WERI-Rb-1 (cell line): ENCODE measurements at regions not wholly inside any gene's neighbourhood (a gene's known extent, or its start where the extent isn't known, plus 50 kb on each side); places are given as distances from the start of the nearest gene placed in this dataset.

Source experiments
- DNase-seq: peaks from one replicate; pipeline ENCODE4 v3.0.0-alpha.2; 2020
- H3K27ac ChIP-seq: fragments of 250-450 bp; sonication (Bioruptor Pico); 2 replicates; pipeline ENCODE4 v1.5.1; 2020; ENCODE audit warnings: mild to moderate bottlenecking, moderate library complexity
- H3K27me3 ChIP-seq: fragments of 250-450 bp; sonication (Bioruptor Pico); 2 replicates; pipeline ENCODE4 v1.5.1; 2021; ENCODE audit warnings: mild to moderate bottlenecking, low read depth, moderate library complexity; ENCODE audit not compliant: insufficient read depth, severe bottlenecking
- H3K36me3 ChIP-seq: fragments of 250-450 bp; sonication (Bioruptor Pico); 2 replicates; pipeline ENCODE4 v1.5.1; 2020; ENCODE audit warnings: mild to moderate bottlenecking, moderate library complexity
- H3K4me3 ChIP-seq: 2 replicates; pipeline ENCODE4 v1.5.1; 2011; ENCODE audit warnings: low read depth, mild to moderate bottlenecking, control low read depth, low read length
- H3K9me3 ChIP-seq: fragments of 250-450 bp; sonication (Bioruptor Pico); 2 replicates; pipeline ENCODE4 v1.5.1; 2021; ENCODE audit warnings: mild to moderate bottlenecking, moderate library complexity; ENCODE audit not compliant: severe bottlenecking
- TF ChIP-seq, protein P1 (sequence below): IDR thresholded peaks from 2 replicates; pipeline ENCODE4 v1.5.1; 2011; ENCODE audit warnings: low read depth, mild to moderate bottlenecking, control low read depth, inconsistent platforms, low read length

DNA sequence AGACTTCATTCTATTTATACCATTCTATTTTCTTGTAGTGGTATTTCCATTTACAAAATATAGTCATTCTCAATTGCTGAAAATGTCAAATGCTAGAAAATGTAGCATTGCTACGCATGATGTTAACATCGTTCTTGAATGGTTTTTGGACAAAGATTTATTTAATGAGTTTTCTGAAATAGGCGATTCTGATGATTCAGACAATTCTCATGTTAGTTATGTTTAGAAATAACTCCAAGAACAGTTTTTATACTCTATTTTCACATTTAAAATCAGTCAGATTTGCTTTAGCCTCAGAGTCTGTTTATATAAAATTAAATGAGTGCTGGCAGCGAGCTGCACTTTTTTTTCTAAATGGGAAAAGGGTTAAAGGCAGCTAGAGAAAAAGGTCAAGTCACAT, 414.8 kb upstream of the MGAT4C start:
- TF ChIP-seq, protein P1, sequence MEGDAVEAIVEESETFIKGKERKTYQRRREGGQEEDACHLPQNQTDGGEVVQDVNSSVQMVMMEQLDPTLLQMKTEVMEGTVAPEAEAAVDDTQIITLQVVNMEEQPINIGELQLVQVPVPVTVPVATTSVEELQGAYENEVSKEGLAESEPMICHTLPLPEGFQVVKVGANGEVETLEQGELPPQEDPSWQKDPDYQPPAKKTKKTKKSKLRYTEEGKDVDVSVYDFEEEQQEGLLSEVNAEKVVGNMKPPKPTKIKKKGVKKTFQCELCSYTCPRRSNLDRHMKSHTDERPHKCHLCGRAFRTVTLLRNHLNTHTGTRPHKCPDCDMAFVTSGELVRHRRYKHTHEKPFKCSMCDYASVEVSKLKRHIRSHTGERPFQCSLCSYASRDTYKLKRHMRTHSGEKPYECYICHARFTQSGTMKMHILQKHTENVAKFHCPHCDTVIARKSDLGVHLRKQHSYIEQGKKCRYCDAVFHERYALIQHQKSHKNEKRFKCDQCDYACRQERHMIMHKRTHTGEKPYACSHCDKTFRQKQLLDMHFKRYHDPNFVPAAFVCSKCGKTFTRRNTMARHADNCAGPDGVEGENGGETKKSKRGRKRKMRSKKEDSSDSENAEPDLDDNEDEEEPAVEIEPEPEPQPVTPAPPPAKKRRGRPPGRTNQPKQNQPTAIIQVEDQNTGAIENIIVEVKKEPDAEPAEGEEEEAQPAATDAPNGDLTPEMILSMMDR, result no peak

DNA sequence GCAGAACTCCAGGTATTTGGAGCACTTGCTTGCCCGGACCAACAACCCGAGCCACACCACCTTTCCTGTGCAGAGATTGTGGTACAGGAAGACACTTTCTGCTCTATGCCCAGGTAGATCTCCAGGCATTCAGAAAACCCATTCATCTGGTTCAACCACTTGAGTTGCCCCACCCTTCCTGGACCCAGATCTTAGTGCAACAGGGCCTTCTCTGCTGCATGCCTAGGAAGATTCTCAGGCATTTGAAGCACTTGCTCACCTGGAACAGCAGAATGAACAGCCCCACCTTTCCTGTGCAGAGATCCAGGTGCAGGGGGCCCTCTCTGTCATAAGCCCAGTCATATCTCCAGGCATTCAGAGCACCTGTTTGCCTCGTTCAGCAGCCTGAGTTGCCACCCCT, 412.8 kb upstream of the MGAT4C start:
- H3K36me3 ChIP-seq, result no peaks in the 10 kb centered on the region
- no peak for DNase-seq
- no peaks in the 10 kb centered on the region for H3K27me3 ChIP-seq
- no peak overlapping the region for H3K27ac ChIP-seq
- H3K4me3 ChIP-seq, result no peak overlapping the region
- H3K9me3 ChIP-seq, result no peaks in the 10 kb centered on the region
- TF ChIP-seq, protein P1, result no peak

More for the DNA sequence above, 414.8 kb upstream of the MGAT4C start:
- no peaks in the 10 kb centered on the region for H3K9me3 ChIP-seq
- no peak overlapping the region for H3K27ac ChIP-seq
- no peak overlapping the region for H3K4me3 ChIP-seq
- no peaks in the 10 kb centered on the region for H3K27me3 ChIP-seq
- DNase-seq, result no peak
- no peaks in the 10 kb centered on the region for H3K36me3 ChIP-seq

DNA sequence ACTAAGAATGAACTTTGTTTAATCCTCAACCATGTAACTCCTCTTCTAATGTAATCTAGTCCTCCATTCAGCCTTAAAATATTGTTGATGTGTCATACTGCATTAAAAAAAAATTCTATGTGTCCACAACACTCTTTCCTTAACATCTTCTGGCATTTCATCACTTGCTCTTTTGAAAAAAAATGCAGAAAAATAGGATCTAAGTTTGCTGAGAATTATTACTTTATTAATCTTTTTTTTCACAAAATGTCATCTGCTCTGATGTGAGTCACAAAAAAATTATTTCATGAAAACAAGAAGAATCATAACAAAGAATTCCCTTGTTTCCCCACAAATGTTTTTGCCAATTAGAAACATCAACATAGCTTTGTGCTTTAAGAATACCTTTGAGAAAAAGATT, 410.1 kb upstream of the MGAT4C start:
- no peak overlapping the region for H3K4me3 ChIP-seq
- no peak for DNase-seq
- H3K27ac ChIP-seq, result no peak overlapping the region
- H3K27me3 ChIP-seq, result no peaks in the 10 kb centered on the region
- H3K36me3 ChIP-seq, result no peaks in the 10 kb centered on the region
- no peaks in the 10 kb centered on the region for H3K9me3 ChIP-seq
- TF ChIP-seq, protein P1, result no peak

DNA sequence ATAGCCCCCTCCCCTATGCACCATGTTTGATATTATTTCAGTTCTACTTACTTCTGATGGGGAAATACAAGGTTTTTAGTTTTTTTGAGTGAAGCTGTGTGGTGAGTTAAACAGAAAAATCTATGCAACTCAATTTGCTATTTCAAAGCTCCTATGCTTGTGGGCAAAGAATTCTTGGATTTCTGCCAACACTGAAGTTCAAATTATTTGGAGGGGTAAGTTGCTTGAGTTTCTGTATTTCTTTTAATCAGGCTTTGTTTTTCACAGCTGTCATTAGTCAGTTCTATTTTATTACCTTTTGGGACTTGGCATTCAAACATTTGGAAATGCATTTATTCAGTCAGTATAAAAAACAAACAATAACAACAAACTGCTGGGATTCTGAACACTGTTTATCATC, 407.5 kb upstream of the MGAT4C start:
- no peaks in the 10 kb centered on the region for H3K36me3 ChIP-seq
- TF ChIP-seq, protein P1, result no peak
- no peak overlapping the region for H3K4me3 ChIP-seq
- H3K27me3 ChIP-seq, result no peaks in the 10 kb centered on the region
- DNase-seq, result no peak
- H3K27ac ChIP-seq, result no peak overlapping the region
- H3K9me3 ChIP-seq, result no peaks in the 10 kb centered on the region

DNA sequence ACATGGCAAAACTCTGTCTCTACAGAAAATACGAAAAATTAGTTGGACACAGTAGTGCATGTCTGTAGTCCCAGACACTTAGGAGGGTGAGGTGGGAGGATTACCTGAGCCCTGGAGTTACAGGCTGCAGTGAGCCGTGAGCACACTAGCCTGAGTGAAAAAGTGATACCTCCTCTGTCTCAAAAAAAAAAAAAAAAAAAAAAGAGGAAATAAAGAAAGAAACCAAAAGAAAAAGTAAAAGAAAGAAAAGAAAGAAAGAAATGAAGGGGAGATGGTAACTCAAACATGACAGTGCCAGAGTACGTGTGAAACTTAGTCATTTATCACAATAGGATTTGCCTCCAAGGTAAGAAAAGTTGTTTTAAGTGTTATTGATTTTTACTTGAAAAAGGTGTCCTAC, 407.0 kb upstream of the MGAT4C start:
- H3K27ac ChIP-seq, result no peak overlapping the region
- H3K9me3 ChIP-seq, result no peaks in the 10 kb centered on the region
- H3K4me3 ChIP-seq, result no peak overlapping the region
- DNase-seq, result no peak
- H3K36me3 ChIP-seq, result no peaks in the 10 kb centered on the region
- H3K27me3 ChIP-seq, result no peaks in the 10 kb centered on the region
- TF ChIP-seq, protein P1, result no peak

DNA sequence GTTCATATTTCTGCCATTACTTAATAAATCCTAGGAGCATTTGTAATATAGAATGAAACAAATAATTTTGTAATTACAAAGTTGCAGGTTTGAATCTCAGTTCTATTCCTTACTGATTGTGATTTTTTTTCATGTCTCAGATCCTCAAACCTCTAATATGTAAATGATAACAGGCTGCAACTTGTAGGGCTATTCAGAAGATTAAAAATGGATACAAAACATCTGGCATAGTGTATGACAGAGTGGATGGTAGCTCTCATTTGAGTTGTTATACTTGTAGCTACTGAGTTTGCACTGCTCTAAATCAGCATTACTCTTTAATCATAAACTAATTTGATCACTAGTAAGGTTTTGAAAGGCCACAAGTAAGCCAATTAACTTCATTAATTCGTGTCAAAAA, 406.3 kb upstream of the MGAT4C start:
- Histone ChIP-seq H3K36me3 (no peaks in the 10 kb centered on the region), H3K9me3 (no peaks in the 10 kb centered on the region), H3K27ac (no peak overlapping the region), H3K4me3 (no peak overlapping the region), H3K27me3 (no peaks in the 10 kb centered on the region)
- TF ChIP-seq, protein P1, result no peak
- no peak for DNase-seq
